GM21528 (cell line): ENCODE measurements at regions not wholly inside any gene's neighbourhood (a gene's known extent, or its start where the extent isn't known, plus 50 kb on each side); places are given as distances from the start of the nearest gene placed in this dataset.

Experiments
- ATAC-seq: cut with Tn5 transposase; IDR thresholded peaks from one replicate; pipeline ENCODE4 v1.9.1; 2021; ENCODE audit warnings: mild to moderate bottlenecking, moderate library complexity; ENCODE audit not compliant: unreplicated experiment, low FRiP score

DNA sequence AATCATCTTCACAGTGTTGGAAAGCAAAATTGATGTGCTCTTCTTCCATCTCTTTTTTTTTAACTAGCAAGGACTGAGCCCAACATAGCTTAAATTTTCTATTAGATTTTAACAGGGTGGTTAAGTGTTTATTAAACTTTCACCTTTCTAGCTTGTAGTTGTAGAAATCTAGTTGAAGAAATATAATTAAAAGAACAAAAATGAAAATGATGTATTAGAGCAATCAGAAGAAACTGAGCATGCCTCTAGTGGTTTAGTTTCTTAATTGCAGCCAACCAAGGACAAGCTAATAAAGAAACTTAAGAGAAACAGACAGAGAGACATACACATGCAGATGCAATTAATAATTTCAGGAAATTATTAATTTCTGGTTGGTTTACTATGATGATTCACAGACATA is 673.0 kb upstream of the LMO3 start:
- ATAC-seq = no peak

DNA sequence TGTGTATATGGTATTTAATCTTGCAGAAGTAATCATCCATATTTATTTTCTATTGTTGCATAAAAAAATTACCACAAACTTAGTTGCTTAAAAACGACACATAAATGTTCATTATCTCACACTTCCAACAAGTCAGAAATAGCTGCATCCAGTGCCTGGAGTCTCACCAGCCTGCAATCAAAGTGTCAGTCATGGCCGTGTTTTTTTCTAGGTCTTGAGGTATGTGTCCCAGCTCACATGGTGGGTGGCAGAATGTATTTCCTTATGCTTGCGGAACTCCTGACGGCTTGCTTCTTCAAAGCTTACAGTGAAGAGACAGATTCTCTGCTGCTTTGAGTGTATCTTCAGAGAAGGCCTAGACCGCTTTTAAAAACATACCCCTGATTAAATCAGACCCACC is 670.2 kb upstream of the LMO3 start:
- ATAC-seq = no peak

DNA sequence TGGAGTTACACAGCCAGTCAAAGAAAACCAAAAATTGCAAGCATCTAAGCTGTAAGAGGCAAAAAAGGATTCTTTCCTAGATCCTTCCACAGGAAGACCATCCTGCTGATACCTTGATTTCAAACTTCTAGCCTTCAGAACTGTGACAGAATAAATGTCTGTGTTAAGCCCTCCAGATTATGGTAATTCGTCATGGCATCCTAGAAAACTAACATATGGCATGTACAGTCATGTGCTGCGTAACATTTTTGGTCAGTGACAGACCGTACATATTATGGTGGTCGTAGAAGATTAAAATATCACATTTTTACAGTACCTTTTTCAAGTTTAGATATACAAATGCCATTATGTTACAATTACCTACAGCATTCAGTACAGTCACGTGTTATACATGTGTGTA is 660.9 kb upstream of the LMO3 start:
- no peak for ATAC-seq

DNA sequence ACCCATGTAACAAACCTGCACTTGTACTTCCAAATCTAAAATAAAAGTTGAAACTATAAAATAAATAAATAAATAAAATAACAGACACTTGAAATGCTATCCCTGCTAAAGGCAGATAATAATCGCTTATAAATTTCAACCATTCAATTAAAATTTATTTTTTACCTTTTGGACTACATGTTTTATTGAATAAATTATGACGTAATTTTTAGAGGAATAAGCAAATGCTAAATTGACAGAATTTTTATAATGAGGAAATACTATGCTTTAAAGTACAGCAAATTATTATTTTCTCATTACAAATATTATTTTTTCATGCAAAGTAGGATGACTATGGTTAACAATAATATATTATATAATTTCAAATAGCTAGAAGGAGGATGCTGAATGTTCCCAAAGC is 658.6 kb upstream of the LMO3 start:
- no peak for ATAC-seq

DNA sequence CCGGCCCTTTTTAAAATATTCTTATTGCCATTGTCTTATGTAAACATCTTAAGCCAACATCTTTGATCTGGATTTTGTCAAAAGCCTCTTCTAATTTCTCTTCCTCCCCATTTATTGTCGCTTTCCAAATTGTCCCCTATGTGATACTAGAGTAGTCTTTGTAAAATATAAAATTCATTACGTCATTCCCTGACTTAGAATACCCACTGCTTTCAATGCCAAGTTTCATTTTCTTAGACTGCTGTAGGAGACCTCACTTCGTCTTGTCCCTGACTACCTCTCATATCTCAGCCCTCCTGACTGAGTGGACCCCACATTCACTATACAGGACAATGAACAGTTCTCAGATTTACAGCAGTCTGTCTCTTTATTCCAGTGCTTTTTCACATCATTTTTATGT is 633.9 kb upstream of the LMO3 start:
- no peak for ATAC-seq

DNA sequence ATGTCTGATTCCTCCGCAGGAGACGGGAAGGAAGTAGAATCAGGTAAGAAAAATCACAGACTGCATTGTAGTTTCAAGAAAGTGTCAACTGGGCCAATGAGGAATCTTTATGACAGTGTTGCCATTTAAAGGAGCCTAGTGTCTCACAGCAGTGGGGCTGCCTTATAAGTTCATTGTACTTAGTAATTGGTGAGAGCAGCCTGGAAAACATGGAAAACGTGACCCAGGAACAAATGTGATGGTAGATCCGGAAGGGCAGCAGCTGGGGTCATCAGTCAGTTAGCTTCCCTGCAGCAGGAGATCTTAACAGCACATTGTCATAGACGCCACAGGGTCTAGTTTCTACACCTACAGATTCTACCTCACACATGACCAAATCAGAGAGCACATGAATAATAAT is 630.0 kb upstream of the LMO3 start:
- ATAC-seq = no peak

DNA sequence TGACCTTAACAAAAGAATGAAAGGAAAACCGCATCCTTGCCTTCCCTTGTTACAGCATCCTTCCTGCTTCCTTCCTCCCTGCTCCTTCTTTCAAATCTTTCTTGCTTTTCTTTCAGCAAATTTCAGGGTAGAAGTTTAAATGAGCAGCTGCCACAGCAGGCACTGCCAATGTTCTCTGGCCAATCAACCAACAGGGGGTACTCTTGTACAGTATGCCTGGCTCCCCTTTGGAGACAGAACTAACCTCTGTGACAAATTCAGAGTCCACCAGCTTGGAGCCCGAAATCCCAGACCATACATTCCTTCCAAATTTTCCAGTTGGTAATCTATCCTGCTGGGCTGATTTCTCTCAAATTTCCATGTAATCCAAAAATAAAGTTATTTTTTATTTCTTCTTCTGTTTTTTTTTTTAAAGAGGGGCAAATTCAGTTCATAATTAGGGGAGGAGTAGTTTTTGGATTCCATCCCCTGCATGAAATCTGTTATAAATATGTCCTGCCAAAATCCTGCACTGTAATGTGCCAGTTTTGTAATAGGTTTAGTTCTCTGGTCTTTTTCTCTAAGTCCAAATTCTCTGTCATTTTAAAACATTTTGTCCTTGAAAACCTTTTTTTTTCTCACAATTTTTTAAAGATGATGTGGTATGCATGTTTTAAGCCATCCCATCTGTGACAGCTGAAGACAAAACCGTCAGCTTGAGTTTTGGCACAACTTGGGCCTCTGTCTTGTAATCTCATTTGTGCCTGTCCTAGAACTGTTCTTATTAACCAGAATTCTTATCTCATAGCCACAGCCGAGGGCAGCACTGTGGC is 610.0 kb upstream of the LMO3 start:
- no peak for ATAC-seq

DNA sequence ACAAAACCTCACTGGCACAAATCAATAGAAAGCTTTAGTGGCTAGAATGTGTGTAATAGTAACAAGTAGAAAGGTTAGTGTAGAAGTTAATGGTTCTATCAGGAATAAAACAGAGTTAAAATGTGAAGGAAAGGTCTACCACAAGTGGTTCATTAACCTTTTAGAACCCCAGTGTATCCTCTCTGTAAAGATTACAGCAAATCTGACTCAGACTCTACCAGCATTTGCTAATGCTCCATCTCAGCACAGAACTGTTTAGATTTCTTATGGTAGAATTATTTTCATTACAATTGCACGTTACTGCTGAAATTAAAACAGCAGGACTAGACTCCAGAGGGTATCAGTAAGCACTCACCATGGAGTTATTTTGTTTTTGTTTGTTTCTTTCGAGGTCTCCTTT is 609.0 kb upstream of the LMO3 start:
- ATAC-seq = no peak

DNA sequence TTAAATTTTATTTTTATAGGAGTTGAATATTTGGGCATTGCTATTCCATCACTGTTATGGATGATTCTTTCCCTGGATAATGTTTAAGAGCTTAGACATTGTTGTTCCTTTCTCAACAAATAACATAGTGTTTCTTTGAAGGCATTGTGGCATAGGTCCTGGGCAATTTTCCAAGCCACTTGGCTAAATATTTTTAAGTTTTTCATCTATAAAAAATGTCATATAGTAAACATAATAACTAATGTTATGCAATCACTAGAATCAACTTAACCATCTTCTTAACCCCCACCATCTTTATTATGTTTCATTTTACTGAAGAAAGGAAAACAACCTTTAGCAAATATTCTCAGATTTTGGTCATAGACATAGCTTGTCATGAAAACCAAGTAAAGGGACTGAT is 600.6 kb upstream of the LMO3 start:
- no peak for ATAC-seq

DNA sequence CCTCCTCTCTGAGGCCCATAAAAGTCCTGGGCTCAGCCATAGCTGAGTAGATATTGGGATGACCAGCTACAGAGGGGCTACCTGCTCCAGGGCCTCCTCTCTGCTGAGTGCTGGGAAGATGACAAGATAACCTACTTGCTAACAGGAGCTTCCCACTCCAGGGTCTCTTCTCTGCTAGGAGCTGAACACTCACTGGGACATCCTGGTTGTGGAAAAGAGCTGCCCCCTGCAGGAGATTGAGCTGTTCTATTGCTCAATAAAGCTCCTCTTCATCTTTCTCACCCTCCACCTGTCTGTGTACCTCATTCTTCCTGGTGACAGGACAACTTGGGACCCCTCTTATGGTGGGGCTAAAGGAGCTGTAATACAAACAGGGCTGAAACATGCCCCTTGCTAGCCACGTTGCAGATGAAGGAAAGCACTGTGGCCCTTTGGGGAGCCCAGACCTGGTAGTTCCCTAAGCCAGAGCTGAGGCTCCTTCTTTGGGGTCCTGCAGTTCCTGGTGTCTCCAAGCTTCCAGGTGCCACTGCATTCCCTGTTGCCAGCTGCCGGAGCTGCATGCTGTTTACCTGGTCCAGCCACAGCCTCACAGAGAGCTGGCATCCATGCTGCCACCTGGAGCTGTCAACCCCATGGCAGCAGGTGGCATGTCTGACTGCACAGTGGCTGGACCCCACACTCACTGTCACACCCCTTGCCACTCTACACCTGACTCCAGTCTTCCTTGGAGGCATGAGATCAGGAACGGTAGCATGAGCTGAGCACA is 598.5 kb upstream of the LMO3 start:
- ATAC-seq = no peak

DNA sequence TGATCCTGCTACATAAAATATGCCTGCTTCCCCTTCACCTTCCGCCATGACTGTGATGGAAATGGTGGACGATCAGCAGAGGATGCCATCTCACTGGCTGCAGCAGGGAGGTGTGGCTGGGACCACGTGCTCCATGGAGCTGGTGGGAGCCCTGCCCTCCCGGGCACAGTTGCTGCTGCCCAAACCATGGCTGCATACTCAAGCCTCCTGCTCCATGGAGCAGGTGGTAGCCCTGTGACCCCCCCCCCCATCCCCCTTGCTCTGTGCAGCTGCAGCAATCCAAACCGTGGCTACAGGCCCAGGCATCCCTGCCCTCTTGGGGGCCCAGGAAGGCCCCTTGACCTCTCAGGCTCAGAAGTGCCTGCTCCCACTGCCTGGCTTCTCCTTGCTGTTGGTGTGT is 597.5 kb upstream of the LMO3 start:
- ATAC-seq = no peak

DNA sequence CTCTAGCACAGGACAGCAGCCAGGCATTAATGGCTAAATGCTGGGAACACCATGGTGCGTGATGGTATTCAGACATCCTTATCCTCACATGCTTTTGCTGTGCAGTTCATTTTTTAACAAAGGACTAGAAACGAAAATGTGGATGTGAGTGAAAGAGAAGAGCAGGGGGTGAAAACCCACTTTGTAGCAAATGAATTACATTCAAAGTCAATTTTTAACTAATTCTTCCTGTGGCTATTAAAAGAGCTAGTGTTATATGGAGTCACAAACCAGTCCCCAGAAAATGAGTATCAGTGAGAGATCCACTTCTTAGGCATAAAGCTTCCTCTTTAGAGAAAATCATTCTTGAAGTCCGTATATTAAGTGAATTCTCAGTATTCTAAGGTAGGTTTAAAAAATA is 592.0 kb upstream of the LMO3 start:
- no peak for ATAC-seq

DNA sequence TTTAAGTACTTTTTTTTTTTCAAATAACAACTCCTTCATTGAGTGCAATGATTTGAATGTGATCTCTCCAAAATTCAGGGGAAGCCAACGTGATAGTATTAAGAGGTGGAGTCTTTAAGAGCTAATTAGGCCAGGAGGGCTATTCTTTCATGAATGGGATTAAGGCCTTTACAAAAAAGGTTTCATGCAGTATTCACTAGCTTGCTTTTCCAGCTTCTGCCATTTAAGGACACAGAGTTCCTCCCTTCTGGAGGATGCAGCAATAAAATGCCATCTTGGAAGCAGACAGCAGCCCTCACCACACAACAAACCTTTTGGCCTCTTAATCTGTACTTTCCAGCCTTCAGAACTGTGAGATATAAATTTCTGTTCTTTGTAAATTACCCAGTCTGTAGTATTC is 586.8 kb upstream of the LMO3 start:
- no peak for ATAC-seq

DNA sequence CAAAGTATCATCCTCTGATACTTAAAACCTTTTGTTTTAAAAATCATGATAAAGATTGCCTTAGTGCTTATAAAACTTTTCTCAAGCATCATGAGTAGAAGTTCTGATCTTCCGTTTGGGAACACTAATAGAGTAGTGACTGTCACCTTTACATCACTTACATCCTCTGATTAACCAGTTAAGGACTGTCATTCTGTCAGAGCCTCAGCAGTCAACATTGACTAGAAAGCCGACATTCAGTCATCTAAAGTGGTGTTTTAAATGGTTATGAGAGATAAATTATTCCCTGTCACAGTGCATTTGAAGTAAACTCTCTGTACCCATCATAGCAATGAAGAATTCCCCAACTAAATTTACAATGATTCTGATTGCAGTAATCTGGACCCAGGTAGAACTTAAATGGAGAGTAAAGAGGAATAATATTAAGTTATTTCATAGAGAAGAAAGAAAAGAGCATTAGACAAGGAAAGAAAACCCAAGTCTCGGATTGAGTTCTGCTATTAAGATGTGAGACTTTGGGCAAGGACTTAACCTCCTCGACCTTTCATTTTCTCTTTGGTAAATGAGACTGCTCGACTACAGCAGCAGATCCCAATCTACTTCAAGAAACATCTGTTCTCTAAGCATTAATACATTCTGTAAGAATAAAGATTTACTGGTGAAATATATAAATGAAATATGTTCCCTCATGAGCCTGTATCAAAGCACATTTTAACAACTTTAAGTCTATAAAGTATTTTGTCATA is 563.9 kb upstream of the LMO3 start:
- ATAC-seq = no peak

DNA sequence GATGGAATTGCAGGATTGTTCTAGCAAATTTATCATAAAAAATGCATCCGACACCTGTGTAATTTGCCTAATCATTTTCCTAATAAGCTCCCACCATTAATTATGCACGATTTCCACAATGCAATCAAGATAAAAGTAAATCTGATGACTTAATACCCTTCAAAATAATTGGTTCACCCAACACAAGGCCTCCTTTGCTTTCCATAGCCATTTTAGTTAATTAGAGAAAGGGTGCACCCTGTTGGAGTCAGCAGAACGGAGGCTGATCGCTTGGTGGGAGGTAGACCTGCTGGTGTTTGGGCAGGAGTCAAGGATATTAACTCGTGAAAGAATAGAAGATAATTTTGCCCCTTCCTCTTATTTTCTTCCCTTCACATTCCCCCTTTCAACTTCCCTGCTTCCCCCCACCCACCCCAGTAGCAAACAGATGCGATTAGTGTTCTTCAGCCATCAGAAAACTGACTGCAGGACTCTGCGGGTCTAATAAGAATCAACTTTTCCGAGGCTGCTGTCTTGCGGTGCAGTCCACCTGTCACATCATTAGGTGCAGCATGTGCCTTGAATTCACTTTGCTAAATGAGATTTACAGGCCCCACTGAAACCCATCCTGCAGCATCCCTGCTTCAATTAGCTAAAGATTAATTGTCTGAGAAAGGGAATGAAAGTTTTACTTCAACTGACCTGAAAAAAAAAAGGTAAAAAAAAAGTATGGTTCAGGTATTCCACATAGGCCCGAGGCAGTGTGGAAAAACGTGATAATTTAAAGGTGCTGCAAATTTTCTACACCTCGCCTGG is 553.7 kb upstream of the LMO3 start:
- no peak for ATAC-seq

DNA sequence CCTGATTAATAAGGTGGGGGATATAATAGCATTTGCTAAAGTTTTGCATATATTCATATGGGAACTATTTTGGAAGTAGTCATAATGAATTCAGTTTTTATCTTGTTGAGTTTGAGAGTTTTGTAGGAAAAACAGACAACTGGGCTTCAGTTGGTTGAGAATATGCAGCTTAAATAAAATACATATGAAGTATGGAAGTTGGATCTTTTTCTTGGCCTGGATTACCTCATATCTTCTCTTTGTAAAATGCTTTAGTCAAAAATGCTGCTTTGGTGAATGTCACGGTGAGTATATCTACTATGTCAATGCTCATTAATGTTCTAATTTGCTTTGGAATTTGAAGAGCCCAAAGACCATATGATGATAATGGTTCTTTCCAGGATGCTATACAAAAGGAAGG is 552.2 kb upstream of the LMO3 start:
- ATAC-seq = no peak

DNA sequence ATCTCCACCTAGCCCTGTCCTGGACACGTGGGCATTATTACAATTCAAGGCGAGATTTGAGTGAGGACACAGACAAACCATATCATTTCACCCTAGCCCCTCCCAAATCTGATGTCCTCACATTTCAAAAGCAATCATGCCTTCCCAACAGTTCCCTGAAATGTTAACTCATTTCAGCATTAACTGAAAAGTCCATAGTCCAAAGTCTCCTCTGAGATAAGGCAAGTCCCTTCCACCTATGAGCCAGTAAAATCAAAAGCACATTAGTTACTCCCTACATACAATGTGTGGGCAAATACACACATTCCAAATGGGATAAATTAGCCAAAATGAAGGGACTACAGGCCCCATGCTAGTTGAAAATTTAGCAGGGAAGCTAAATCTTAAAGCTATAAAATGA is 546.0 kb upstream of the LMO3 start:
- ATAC-seq = no peak

DNA sequence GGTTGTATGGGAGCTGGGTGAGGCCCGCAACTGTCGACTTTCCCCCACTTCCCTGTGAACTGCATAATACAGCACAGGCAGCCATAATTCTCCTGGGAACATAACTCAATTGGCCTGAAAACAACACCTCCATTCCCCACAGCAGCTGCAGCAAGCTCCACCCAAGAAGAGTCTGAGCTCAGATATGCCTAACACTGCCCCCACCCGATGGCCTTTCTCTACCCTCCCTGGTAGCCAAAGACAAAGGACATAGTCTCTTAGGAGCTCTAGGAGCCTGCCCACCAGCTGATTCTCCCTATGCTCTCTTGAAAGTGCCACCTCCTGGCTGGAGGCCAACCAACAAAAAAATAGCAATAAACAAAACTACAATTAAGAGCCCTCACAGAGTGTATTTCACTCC is 542.7 kb upstream of the LMO3 start:
- ATAC-seq = no peak

DNA sequence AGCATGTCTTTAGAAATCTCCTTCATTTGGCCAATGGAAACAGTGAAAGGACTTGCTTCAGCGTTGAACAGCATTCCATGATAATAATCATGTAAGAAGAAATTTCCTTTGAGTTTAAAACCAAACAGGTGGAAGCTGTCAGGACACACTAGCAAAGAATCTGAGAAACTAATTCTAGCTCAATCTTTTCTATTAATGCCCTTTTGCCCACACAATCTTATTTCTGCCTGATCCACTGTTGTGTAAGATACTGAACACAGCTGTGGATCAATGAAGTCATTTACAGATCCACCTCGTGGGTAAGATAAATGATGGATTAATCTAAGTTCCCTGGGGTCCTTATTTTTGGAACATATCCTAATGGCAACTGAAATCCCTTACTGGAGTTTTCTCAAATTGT is 536.9 kb upstream of the LMO3 start:
- ATAC-seq = no peak

DNA sequence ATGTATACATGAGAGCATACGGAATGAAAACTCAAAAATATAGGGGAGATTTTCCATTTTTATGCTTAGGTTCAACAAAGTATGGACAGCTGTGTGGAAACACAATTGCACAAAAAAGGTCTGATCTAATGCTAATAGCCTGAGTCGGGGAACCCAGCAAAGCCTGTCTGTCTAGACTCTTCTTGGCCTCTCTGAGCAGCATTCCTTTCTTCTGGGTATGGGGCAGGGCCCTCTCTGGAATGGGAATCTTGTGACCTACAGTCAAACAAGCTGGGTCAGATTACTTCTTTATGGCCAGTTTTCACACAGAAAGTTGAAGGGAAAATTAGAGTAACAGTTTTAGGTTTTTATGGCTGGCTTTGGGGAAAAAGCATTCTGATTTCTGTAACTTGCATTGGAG is 534.0 kb upstream of the LMO3 start:
- ATAC-seq = no peak

DNA sequence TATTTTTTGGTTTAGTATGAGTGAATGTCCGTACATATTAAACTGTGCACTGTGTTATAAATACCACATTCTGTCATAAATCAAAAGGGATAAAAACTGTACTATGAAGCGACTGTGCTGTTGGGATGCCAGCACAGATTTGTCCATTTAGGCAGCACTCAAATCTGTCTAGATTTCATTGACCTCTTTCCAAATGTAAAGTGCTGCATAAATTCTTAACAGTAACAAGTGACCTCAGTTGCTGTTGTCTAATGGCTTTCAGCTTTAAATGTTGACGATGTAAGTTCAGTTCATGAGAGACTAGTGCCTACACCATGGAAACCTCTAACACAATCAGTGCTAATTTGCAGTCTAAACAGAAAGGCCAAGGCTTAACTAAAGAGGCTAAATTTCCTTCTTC is 531.4 kb upstream of the LMO3 start:
- ATAC-seq = no peak
